ENCODE measurements at regions not wholly inside any gene's neighbourhood (a gene's known extent, or its start where the extent isn't known, plus 50 kb on each side); places are given as distances from the start of the nearest gene placed in this dataset.

DNA sequence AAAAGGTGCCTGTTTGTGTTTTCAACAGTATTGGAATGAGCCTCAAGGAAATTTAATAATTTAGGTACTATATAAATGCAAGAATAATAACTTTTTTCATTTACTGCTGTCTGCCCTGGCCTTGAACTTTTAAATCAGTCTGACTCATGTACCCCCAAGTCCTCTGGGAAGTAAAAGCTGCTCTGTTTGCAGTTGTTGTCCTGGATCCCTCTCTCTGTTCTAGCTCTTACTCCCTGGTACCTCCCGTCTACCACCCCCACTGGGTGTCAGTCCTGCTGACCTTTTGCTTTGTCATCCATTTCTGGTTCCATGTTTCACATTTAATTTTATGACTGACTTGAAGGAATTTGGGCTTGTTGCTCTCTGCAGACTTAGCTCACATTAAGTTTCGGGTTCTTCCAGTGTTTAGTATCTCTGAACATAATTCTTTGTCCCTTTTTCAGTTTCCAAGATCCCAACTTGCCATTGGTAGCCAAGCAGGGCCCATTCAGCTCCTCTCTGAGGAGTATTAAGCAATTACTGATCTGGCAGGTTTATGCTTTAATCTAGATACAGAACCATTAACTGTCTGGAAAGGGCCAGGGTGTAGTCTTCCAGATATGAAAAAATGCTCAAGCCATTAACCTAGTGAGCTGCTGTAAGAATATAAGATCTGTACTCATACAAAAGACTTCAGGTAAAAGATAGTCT lies 208.7 kb upstream of the FAM3C start:
- H3K4me3 ChIP-seq (ENCODE audit: low read length): no peak overlapping the region
- H3K36me3 ChIP-seq (ENCODE audit: control insufficient read depth, insufficient read depth, low read length): no peaks in the 10 kb centered on the region
- WGBS (ENCODE audit: insufficient coverage, insufficient read length): no CpG with 5 or more reads among the region's 2 CpGs
- no peak for DNase-seq (ENCODE audit: low read depth, low spot score)
- no peaks in the 10 kb centered on the region for H3K27me3 ChIP-seq (ENCODE audit: control insufficient read depth, insufficient read depth, low read length)
- no peak overlapping the region for H3K27ac ChIP-seq (ENCODE audit: low read length)
- no peaks in the 10 kb centered on the region for H3K4me1 ChIP-seq (ENCODE audit: control insufficient read depth, insufficient read depth, low read length)
- H3K9me3 ChIP-seq (ENCODE audit: control insufficient read depth, insufficient read depth, low read length): no peaks in the 10 kb centered on the region

DNA sequence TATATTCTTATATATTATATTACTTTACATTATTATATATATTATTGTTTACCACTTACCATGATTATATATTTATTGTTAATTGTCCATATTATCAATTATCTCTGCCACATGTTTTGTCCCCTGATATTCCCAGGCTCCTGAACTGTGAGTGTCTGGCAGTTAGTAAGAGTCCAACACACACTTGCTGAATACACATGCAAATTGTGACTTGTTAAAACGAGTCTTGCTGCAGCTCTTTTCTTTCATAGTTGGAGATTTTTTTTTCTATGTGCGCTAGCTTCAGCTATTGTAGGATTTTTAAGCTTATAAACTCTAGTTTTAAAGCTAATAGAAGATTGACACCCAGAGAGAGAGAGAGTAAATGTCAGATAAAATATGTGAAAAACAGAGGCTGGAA lies 207.8 kb upstream of the FAM3C start:
- no peak overlapping the region for H3K27ac ChIP-seq (ENCODE audit: low read length)
- no peak overlapping the region for H3K4me3 ChIP-seq (ENCODE audit: low read length)
- H3K4me1 ChIP-seq (ENCODE audit: control insufficient read depth, insufficient read depth, low read length): no peaks in the 10 kb centered on the region
- H3K9me3 ChIP-seq (ENCODE audit: control insufficient read depth, insufficient read depth, low read length): no peaks in the 10 kb centered on the region
- whole genome bisulfite sequencing (ENCODE audit: insufficient coverage, insufficient read length): no CpG with 5 or more reads among the region's 2 CpGs
- no peak for DNase-seq (ENCODE audit: low read depth, low spot score)
- no peaks in the 10 kb centered on the region for H3K27me3 ChIP-seq (ENCODE audit: control insufficient read depth, insufficient read depth, low read length)
- no peaks in the 10 kb centered on the region for H3K36me3 ChIP-seq (ENCODE audit: control insufficient read depth, insufficient read depth, low read length)

DNA sequence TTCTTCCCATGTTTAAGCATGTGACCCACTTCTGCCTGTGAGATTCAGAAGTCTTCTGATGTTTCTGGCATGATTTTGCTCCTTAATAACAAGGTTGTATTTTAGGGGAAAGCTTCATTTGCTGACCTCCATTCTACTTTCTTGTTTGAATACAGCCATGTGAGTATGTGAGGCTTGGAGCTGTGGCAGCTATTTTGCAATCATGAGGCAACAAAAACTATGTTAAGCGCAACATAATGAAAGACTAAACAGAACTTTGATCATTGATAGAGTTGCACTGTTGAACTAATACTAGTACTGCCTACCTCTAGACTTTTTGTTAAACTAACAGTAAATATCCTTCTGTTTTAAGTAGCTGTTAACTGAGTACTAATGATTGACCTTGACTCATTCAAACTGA lies 203.8 kb upstream of the FAM3C start:
- Histone ChIP-seq H3K36me3 (ENCODE audit: control insufficient read depth, insufficient read depth, low read length) (no peaks in the 10 kb centered on the region), H3K4me3 (ENCODE audit: low read length) (no peak overlapping the region), H3K27ac (ENCODE audit: low read length) (no peak overlapping the region), H3K4me1 (ENCODE audit: control insufficient read depth, insufficient read depth, low read length) (no peaks in the 10 kb centered on the region), H3K27me3 (ENCODE audit: control insufficient read depth, insufficient read depth, low read length) (no peaks in the 10 kb centered on the region), H3K9me3 (ENCODE audit: control insufficient read depth, insufficient read depth, low read length) (no peaks in the 10 kb centered on the region)
- no CpG with 5 or more reads among the region's 1 CpG for whole genome bisulfite sequencing (ENCODE audit: insufficient coverage, insufficient read length)
- DNase-seq (ENCODE audit: low read depth, low spot score): no peak

DNA sequence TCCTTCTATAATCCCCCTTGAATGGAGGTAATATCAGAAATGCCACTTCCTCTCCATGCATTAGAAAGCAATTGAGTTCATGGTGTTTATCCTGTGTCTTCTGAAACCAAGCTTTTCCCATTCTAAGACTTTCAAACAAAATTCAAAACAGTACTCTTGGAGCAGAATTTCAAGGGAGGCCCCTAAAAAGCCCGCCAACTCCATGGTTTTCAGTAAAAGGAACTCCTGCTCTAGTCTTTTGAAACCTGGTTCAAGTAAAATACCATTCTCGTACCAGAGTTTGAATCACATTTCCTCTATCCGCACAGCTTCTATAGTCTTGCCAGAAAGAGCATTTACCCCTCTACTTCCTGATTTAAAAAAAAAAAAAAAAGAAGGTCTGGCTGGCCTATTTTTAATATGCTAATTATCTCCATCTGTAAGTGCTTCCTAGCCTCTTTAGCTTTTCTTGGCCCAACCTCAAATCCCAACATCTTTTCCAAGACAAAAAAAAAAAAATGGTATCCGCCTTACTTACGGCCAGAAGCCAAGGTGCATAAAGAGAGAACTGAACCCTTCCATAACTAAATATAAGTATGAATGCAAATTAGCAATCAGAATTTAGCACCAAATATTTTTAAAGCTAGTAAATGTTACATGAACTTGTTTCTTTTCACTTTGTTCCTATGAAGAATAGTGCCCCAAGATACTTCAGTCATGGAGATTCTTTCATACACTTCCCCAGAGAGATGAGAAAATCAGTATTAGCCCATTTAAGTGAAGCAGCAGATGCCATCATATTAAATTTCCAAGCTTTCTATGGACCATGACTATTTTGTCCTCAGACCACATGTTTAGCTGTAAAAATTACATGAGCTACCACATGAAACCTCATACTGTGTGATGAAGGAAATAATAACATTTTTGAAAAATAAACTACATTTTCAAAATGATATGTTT lies 199.9 kb upstream of the FAM3C start:
- Histone ChIP-seq H3K4me3 (ENCODE audit: low read length) (no peak overlapping the region), H3K36me3 (ENCODE audit: control insufficient read depth, insufficient read depth, low read length) (no peaks in the 10 kb centered on the region), H3K27me3 (ENCODE audit: control insufficient read depth, insufficient read depth, low read length) (no peaks in the 10 kb centered on the region), H3K27ac (ENCODE audit: low read length) (no peak overlapping the region), H3K4me1 (ENCODE audit: control insufficient read depth, insufficient read depth, low read length) (no peaks in the 10 kb centered on the region), H3K9me3 (ENCODE audit: control insufficient read depth, insufficient read depth, low read length) (no peaks in the 10 kb centered on the region)
- DNase-seq (ENCODE audit: low read depth, low spot score): no peak
- WGBS (ENCODE audit: insufficient coverage, insufficient read length): no CpG with 5 or more reads among the region's 5 CpGs

DNA sequence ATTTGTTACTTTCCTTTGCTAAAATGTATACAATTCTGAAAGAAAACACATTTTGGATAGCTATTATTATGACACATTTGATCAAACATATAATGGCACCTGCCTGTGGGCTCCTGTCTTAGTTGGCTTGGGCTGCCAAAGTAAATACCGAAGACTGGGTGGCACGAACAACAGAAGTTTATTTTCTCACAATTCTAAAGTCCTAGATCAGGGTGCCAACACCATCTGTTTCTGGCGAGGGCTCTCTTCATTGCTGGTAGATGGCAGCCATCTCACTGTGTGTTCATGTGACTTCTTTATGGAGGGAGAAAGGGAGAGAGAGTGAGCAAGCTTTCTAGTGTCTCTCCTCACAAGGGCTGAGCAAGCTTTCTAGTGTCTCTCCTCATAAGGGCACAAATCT lies 195.8 kb upstream of the FAM3C start:
- H3K4me3 ChIP-seq (ENCODE audit: low read length): no peak overlapping the region
- no peak for DNase-seq (ENCODE audit: low read depth, low spot score)
- H3K4me1 ChIP-seq (ENCODE audit: control insufficient read depth, insufficient read depth, low read length): no peaks in the 10 kb centered on the region
- H3K36me3 ChIP-seq (ENCODE audit: control insufficient read depth, insufficient read depth, low read length): no peaks in the 10 kb centered on the region
- H3K9me3 ChIP-seq (ENCODE audit: control insufficient read depth, insufficient read depth, low read length): no peaks in the 10 kb centered on the region
- no peaks in the 10 kb centered on the region for H3K27me3 ChIP-seq (ENCODE audit: control insufficient read depth, insufficient read depth, low read length)
- no CpG with 5 or more reads among the region's 3 CpGs for WGBS (ENCODE audit: insufficient coverage, insufficient read length)
- no peak overlapping the region for H3K27ac ChIP-seq (ENCODE audit: low read length)

DNA sequence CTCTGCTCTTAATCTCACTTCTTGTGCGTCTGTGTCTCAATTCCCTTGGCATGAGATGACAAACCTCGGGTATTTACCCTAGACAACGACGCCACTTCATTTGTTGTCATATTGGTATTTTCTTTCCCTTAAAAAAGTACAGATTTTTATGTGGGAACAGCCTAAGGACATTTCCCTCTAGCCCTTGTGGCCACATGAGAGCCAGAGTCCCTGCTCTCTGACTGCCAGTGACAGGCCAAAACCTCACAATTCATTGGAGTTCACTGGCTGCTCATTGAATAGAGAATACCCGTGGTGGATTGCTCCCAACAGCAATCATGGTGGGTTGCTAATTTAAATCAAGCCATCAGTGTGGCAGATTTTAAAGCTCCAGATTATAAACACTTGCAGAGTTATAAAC lies 191.3 kb upstream of the FAM3C start:
- no peaks in the 10 kb centered on the region for H3K36me3 ChIP-seq (ENCODE audit: control insufficient read depth, insufficient read depth, low read length)
- WGBS (ENCODE audit: insufficient coverage, insufficient read length): no CpG with 5 or more reads among the region's 5 CpGs
- H3K27ac ChIP-seq (ENCODE audit: low read length): no peak overlapping the region
- DNase-seq (ENCODE audit: low read depth, low spot score): no peak
- no peak overlapping the region for H3K4me3 ChIP-seq (ENCODE audit: low read length)
- H3K27me3 ChIP-seq (ENCODE audit: control insufficient read depth, insufficient read depth, low read length): no peaks in the 10 kb centered on the region
- H3K4me1 ChIP-seq (ENCODE audit: control insufficient read depth, insufficient read depth, low read length): no peaks in the 10 kb centered on the region
- no peaks in the 10 kb centered on the region for H3K9me3 ChIP-seq (ENCODE audit: control insufficient read depth, insufficient read depth, low read length)

DNA sequence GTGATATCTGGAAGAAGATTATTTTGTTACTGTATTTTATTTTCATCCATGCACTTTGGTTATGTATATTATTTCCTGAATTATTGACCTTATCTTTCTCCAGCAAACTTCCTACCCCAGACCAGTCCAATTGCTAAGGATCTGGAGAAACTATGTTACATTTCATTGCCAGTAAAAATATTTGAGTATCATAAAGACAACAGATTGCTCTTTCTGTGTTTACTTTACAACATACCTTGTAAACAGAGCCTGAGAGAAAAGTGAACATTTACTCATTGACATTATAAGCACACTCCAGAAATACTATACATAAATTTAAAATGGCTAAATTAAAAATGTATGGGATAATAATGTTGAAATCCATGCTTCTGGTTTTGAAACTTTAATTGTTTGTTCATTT lies 186.2 kb upstream of the FAM3C start:
- H3K4me1 ChIP-seq (ENCODE audit: control insufficient read depth, insufficient read depth, low read length): no peaks in the 10 kb centered on the region
- H3K36me3 ChIP-seq (ENCODE audit: control insufficient read depth, insufficient read depth, low read length): no peaks in the 10 kb centered on the region
- no peaks in the 10 kb centered on the region for H3K9me3 ChIP-seq (ENCODE audit: control insufficient read depth, insufficient read depth, low read length)
- no peak overlapping the region for H3K4me3 ChIP-seq (ENCODE audit: low read length)
- no peak overlapping the region for H3K27ac ChIP-seq (ENCODE audit: low read length)
- H3K27me3 ChIP-seq (ENCODE audit: control insufficient read depth, insufficient read depth, low read length): no peaks in the 10 kb centered on the region
- DNase-seq (ENCODE audit: low read depth, low spot score): no peak

DNA sequence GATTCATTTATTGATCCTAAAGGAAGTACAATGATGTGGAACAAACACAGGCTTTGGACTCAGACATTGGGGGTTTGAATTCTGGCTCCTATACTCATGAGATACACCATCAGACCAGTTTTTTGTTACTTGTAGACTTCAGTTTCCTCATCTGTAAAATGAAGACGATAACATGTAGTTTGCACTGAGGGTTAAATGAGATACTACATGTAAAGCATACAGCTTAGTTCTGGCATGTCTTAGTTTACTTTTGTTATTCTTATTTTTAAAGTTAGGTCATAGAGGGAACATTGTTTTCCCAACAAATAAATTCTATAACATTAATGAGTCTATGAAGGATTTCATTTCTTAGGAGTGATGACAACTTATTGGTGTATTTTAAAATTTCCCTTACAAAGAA lies 183.5 kb upstream of the FAM3C start:
- Histone ChIP-seq H3K9me3 (ENCODE audit: control insufficient read depth, insufficient read depth, low read length) (no peaks in the 10 kb centered on the region), H3K4me1 (ENCODE audit: control insufficient read depth, insufficient read depth, low read length) (no peaks in the 10 kb centered on the region), H3K4me3 (ENCODE audit: low read length) (no peak overlapping the region), H3K27me3 (ENCODE audit: control insufficient read depth, insufficient read depth, low read length) (no peaks in the 10 kb centered on the region), H3K27ac (ENCODE audit: low read length) (no peak overlapping the region), H3K36me3 (ENCODE audit: control insufficient read depth, insufficient read depth, low read length) (no peaks in the 10 kb centered on the region)
- DNase-seq (ENCODE audit: low read depth, low spot score): no peak
- WGBS (ENCODE audit: insufficient coverage, insufficient read length): no CpG with 5 or more reads among the region's 1 CpG

DNA sequence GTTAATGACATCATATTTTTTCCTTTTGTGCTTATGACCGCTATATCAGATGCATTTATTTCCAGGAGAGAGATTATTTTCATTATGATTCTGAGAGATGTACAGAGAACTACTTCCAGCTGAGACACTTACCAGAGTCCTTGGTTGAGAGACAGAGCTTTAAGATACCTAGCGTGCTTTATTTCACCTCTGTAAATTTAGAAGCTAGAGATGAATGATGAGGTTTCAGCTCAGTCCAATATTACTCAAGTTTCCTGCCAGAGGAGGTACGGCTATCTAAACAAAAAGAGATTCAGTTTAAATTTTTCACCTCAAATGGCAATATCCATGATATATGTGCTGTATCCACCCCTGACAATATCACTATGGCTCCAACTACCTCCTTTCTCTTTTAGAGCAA lies 182.6 kb upstream of the FAM3C start:
- Histone ChIP-seq H3K27ac (ENCODE audit: low read length) (no peak overlapping the region), H3K36me3 (ENCODE audit: control insufficient read depth, insufficient read depth, low read length) (no peaks in the 10 kb centered on the region), H3K27me3 (ENCODE audit: control insufficient read depth, insufficient read depth, low read length) (no peaks in the 10 kb centered on the region), H3K9me3 (ENCODE audit: control insufficient read depth, insufficient read depth, low read length) (no peaks in the 10 kb centered on the region), H3K4me1 (ENCODE audit: control insufficient read depth, insufficient read depth, low read length) (no peaks in the 10 kb centered on the region), H3K4me3 (ENCODE audit: low read length) (no peak overlapping the region)
- DNase-seq (ENCODE audit: low read depth, low spot score): no peak
- WGBS (ENCODE audit: insufficient coverage, insufficient read length): no CpG with 5 or more reads among the region's 3 CpGs

DNA sequence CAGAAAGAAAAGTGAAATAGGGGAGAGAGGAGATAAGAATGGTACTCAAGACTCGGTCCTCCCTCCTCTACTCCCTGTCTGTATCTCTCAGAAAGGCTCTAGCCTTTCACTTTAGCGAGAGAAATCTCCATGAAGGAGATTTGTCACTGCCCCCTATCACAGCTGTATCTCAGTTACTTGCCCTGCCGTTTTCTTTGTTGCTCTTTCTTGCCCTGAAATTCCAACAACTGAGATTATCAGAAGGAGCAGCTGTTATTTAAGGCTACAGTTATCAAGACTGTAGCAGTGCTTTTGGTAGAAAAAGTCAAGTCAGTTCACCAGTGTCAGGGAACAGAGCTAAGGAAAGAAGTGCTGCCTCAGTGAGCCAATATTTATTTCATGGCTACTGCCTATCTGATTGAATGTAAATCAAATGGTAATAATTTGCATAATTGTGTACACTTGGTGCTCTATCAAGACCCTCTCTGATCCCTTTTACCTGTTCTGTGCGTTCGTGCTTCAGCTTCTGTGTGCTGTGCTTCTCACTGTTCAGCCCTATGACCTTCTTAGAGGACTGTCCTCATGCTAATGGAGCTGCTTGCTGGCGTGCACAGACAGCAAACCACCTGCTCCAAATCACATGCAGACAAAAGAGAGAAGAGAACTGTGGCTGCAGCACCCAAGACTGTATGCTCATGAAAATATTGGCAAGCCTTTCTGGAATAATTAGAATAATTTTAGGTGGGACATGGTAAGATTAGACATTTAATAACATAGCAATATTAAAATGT lies 180.2 kb upstream of the FAM3C start:
- no peak for DNase-seq (ENCODE audit: low read depth, low spot score)
- no peak overlapping the region for H3K4me3 ChIP-seq (ENCODE audit: low read length)

More for the DNA sequence above, 180.2 kb upstream of the FAM3C start:
- H3K36me3 ChIP-seq (ENCODE audit: control insufficient read depth, insufficient read depth, low read length): no peaks in the 10 kb centered on the region
- H3K9me3 ChIP-seq (ENCODE audit: control insufficient read depth, insufficient read depth, low read length): no peaks in the 10 kb centered on the region
- WGBS (ENCODE audit: insufficient coverage, insufficient read length): no CpG with 5 or more reads among the region's 6 CpGs
- no peaks in the 10 kb centered on the region for H3K27me3 ChIP-seq (ENCODE audit: control insufficient read depth, insufficient read depth, low read length)
- H3K4me1 ChIP-seq (ENCODE audit: control insufficient read depth, insufficient read depth, low read length): no peaks in the 10 kb centered on the region
- no peak overlapping the region for H3K27ac ChIP-seq (ENCODE audit: low read length)

All from iPS DF 6.9 (cell line).